GM12878 (cell line): ENCODE measurements at regions not wholly inside any gene's neighbourhood (a gene's known extent, or its start where the extent isn't known, plus 50 kb on each side); places are given as distances from the start of the nearest gene placed in this dataset.
"Not testable (repeated sequence)": the region's sequence is repeated elsewhere in the genome, so short reads cannot be mapped to it uniquely, and the experiment has no call there.

Experiments used
- ATAC-seq: fragments of 200-7000 bp; cut with Tn5 transposase; 3 replicates; pipeline ENCODE4 v1.9.1; 2020; ENCODE audit warnings: mild to moderate bottlenecking, moderate library complexity
- BruUV-seq: library from RNA; stranded (reverse); fragments of 400-500 nt; replicated peaks from 2 replicates; lab custom pipeline; 2021; lab: Mats Ljungman, UMichigan
- CTCF ChIA-PET: fragments of 300-600 bp; sonication (Branson Sonifier 250); formaldehyde crosslinking; extraction: SDS; loops from one replicate; lab custom pipeline; 2021; ENCODE audit warnings: inconsistent platforms; lab: Yijun Ruan, JAX
- POLR2A ChIA-PET: fragments of 350-600 bp; formaldehyde crosslinking; extraction: SDS; loops from one replicate; lab custom pipeline; 2021; ENCODE audit warnings: inconsistent platforms; lab: Charles Lee
- RAD21 ChIA-PET: fragments of 300-600 bp; sonication (Branson Sonifier 250); formaldehyde crosslinking; loops from one replicate; lab custom pipeline; 2023; ENCODE audit warnings: antibody characterized with exemption; ENCODE audit not compliant: unreplicated experiment; lab: Charles Lee
- SMC1A ChIA-PET: fragments of 300-600 bp; sonication (Branson Sonifier 250); formaldehyde crosslinking; loops from one replicate; lab custom pipeline; 2023; ENCODE audit not compliant: unreplicated experiment, uncharacterized antibody; lab: Charles Lee
- DNase-seq: peaks from one replicate; pipeline ENCODE4 v3.0.0-alpha.2; 2011; ENCODE audit warnings: low read depth, low spot score
- FAIRE-seq: peaks from 3 replicates; lab custom pipeline; 2011; peaks lifted over from hg19 to GRCh38; lab: Jason Lieb, UNC
- H2AFZ ChIP-seq: 2 replicates; pipeline ENCODE4 v1.6.0; 2011; ENCODE audit warnings: low read depth, low read length, control low read depth; ENCODE audit not compliant: control insufficient read depth
- H3K27ac ChIP-seq: 2 replicates; pipeline ENCODE4 v1.5.1; 2011; ENCODE audit warnings: control low read depth; ENCODE audit not compliant: control insufficient read depth, insufficient read depth
- H3K27me3 ChIP-seq, 2 experiments: replicated peaks in 1 of 2; 2 replicates each; pipeline versions ENCODE4 v1.6.0 to v1.6.1; 2011; ENCODE audit warnings: low read length in 1 of 2; ENCODE audit not compliant: control insufficient read depth in 2 of 2, insufficient read depth in 2 of 2
- H3K36me3 ChIP-seq, 2 experiments: 2 replicates each; pipeline ENCODE4 v1.5.1; 2011; ENCODE audit warnings: low read length in 1 of 2; ENCODE audit not compliant: control insufficient read depth in 2 of 2, insufficient read depth in 2 of 2
- H3K4me1 ChIP-seq: 2 replicates; pipeline ENCODE4 v1.6.1; 2011; ENCODE audit warnings: mild to moderate bottlenecking, low read length, moderate library complexity, mixed read lengths; ENCODE audit not compliant: control insufficient read depth, insufficient read depth
- H3K4me2 ChIP-seq: 2 replicates; pipeline ENCODE4 v1.6.0; 2011; ENCODE audit warnings: control low read depth; ENCODE audit not compliant: control insufficient read depth, insufficient read depth
- H3K4me3 ChIP-seq: fragments of 200-600 bp; sonication (generic); 2 replicates; pipeline ENCODE4 v1.5.1; 2016
- H3K79me2 ChIP-seq: 2 replicates; pipeline ENCODE4 v1.6.0; 2011; ENCODE audit warnings: low read length; ENCODE audit not compliant: control insufficient read depth, insufficient read depth
- H3K9ac ChIP-seq: 2 replicates; pipeline ENCODE4 v1.8.0; 2011; ENCODE audit warnings: low read length, control low read depth, mixed read lengths; ENCODE audit not compliant: control insufficient read depth, insufficient read depth
- H3K9me3 ChIP-seq: replicated peaks from 3 replicates; pipeline ENCODE4 v1.5.1; 2011; ENCODE audit warnings: mild to moderate bottlenecking, low read length; ENCODE audit not compliant: control insufficient read depth, insufficient read depth
- H4K20me1 ChIP-seq: 2 replicates; pipeline ENCODE4 v1.6.0; 2011; ENCODE audit not compliant: control insufficient read depth, insufficient read depth
- BCLAF1 ChIP-seq: fragments of 450-650 bp; IDR thresholded peaks from 2 replicates; pipeline ENCODE4 v1.6.1; 2017; ENCODE audit warnings: antibody characterized with exemption, mild to moderate bottlenecking, moderate library complexity
- CBX5 ChIP-seq: sonication (generic); IDR thresholded peaks from 2 replicates; pipeline ENCODE4 v1.6.1; 2016; ENCODE audit warnings: low read depth, moderate library complexity, mild to moderate bottlenecking, inconsistent platforms
- IKZF1 ChIP-seq: fragments of 450-650 bp; conservative IDR thresholded peaks from 2 replicates; pipeline ENCODE4 v1.6.1; 2017; ENCODE audit warnings: antibody characterized with exemption, mild to moderate bottlenecking
- KDM1A ChIP-seq: fragments of 200-600 bp; sonication (generic); IDR thresholded peaks from 2 replicates; pipeline ENCODE4 v1.6.1; 2016; ENCODE audit warnings: borderline replicate concordance
- LARP7 ChIP-seq: fragments of 450-650 bp; IDR thresholded peaks from 2 replicates; pipeline ENCODE4 v1.6.1; 2017; ENCODE audit warnings: mild to moderate bottlenecking
- PKNOX1 ChIP-seq: fragments of 450-650 bp; IDR thresholded peaks from 2 replicates; pipeline ENCODE4 v1.6.1; 2016; ENCODE audit warnings: mild to moderate bottlenecking
- RFX5 ChIP-seq: IDR thresholded peaks from 2 replicates; pipeline ENCODE4 v1.6.1; 2011; ENCODE audit warnings: low read depth, low read length, improper control_type of control experiment
- SIX5 ChIP-seq: IDR thresholded peaks from 2 replicates; pipeline ENCODE4 v1.6.1; 2011; ENCODE audit warnings: mild to moderate bottlenecking, low read depth, low read length, moderate library complexity; ENCODE audit not compliant: severe bottlenecking
- SRF ChIP-seq, 2 experiments: IDR thresholded peaks; 2 replicates each; pipeline ENCODE4 v1.6.1; 2011; ENCODE audit warnings: low read depth in 2 of 2, low read length in 2 of 2, mild to moderate bottlenecking in 1 of 2, moderate library complexity in 1 of 2
- ZNF687 ChIP-seq: fragments of 450-650 bp; IDR thresholded peaks from 2 replicates; pipeline ENCODE4 v1.6.1; 2017; ENCODE audit warnings: mild to moderate bottlenecking, moderate library complexity
- WGBS: methylation state at CpG from one replicate; pipeline ENCODE4 v1.1.6; 2016; ENCODE audit warnings: low lambda C conversion rate; ENCODE audit not compliant: insufficient replicate concordance, insufficient coverage; ENCODE audit errors: missing lambda C conversion rate; 5-methylcytosine and 5-hydroxymethylcytosine counted together
- in situ Hi-C: fragments of 300-500 bp; cut with MboI; formaldehyde crosslinking; loops from 9 replicates; pipeline ENCODE4 v1.14.3; 2018; ENCODE audit warnings: mixed read lengths
- intact Hi-C: fragments of 100-400 bp; cut with micrococcal nuclease; formaldehyde crosslinking; loops from one replicate; pipeline ENCODE4 v1.14.2; 2022; ENCODE audit not compliant: unreplicated experiment

- RAD21 ChIA-PET, H3K4me2 ChIP-seq, H3K4me1 ChIP-seq, H3K27ac ChIP-seq, intact Hi-C loops, H3K27me3 ChIP-seq, in situ Hi-C loops, CTCF ChIA-PET, BruUV-seq, H3K9ac ChIP-seq, H4K20me1 ChIP-seq, ATAC-seq, H3K36me3 ChIP-seq, SMC1A ChIA-PET, H3K4me3 ChIP-seq, DNase-seq, H3K79me2 ChIP-seq, POLR2A ChIA-PET, FAIRE-seq, H3K9me3 ChIP-seq, H2AFZ ChIP-seq: not testable (repeated sequence)
- 19% methylated on average over 10 of the region's 10 CpGs for WGBS
Observed at GRCh38 chr7:125258876-125259417, 329.3 kb upstream of the POT1 start.

- intact Hi-C loops (no loop called here), in situ Hi-C loops (no loop called here)
- H3K9me3 ChIP-seq = no peaks in the 10 kb centered on the region
- WGBS = 0% methylated on average over 2 of the region's 2 CpGs
- CTCF ChIA-PET = no interaction called here
- H3K9ac ChIP-seq = no peak overlapping the region
- no peak overlapping the region for H3K4me2 ChIP-seq
- SMC1A ChIA-PET = no interaction called here
- H3K36me3 ChIP-seq = no peaks in the 10 kb centered on the region
- RAD21 ChIA-PET = no interaction called here
- no peak for ATAC-seq
- BruUV-seq = no TSS peak
- no peak overlapping the region for H3K4me3 ChIP-seq
- no peaks in the 10 kb centered on the region for H3K79me2 ChIP-seq
- H4K20me1 ChIP-seq = no peaks in the 10 kb centered on the region
- H2AFZ ChIP-seq = no peak overlapping the region
- POLR2A ChIA-PET = no interaction called here
- no peaks in the 10 kb centered on the region for H3K4me1 ChIP-seq
- no peak overlapping the region for H3K27ac ChIP-seq
- H3K27me3 ChIP-seq = no peaks in the 10 kb centered on the region
- FAIRE-seq = no peak
- DNase-seq = no peak
- TF ChIP-seq PKNOX1 = no peak
- TF ChIP-seq KDM1A = no peak
- no peak for TF ChIP-seq SIX5
- TF ChIP-seq IKZF1 = no peak
- TF ChIP-seq RFX5 = no peak
- TF ChIP-seq LARP7 = no peak
- no peak for TF ChIP-seq BCLAF1
- no peak for TF ChIP-seq SRF (IDR thresholded peaks at IDR 0.05; ENCODE audit: low read depth in 2 of 2, low read length in 2 of 2)
- TF ChIP-seq ZNF687 = no peak
- TF ChIP-seq CBX5 = no peak
Observed at GRCh38 chr7:125257617-125258016, 328.0 kb upstream of the POT1 start.
